ENCODE measurements at regions not wholly inside any gene's neighbourhood (a gene's known extent, or its start where the extent isn't known, plus 50 kb on each side); places are given as distances from the start of the nearest gene placed in this dataset.

GRCh38 chr4:138954428-138954827 lies 61.2 kb upstream of the NOCT start:
- H3K36me3 ChIP-seq, result no peaks in the 10 kb centered on the region
- peaks cover 0 to 35% (median 5%) of the 10 kb centered on the region in 6 donors for H3K4me1 ChIP-seq
- intact Hi-C loops (cut with DNase I; ENCODE audit: low total_unique reads), result no loop called here
- DNase-seq, result no peak
- TF ChIP-seq CTCF (IDR thresholded peaks at IDR 0.05 in 8 of 11, conservative IDR thresholded peaks at IDR 0.05 in 3 of 11) (no peak), POLR2A (IDR thresholded peaks at IDR 0.05) (no peak)
- H3K9me3 ChIP-seq, result no peaks in the 10 kb centered on the region
- 72 to 98% (median 91%) methylated on average over 2 of the region's 2 CpGs for WGBS, 5 donors
- H3K27ac ChIP-seq, result peak overlapping the region in 7 of 8 donors; percentile 48 to 72 (median 63)
- H3K27me3 ChIP-seq (replicated peaks in 1 of 7), result no peaks in the 10 kb centered on the region
- no peak overlapping the region for H3K4me3 ChIP-seq

- H3K27ac ChIP-seq, result peak overlapping the region in 7 of 8 donors; percentile 61 to 72 (median 63)
- no peaks in the 10 kb centered on the region for H3K36me3 ChIP-seq
- H3K27me3 ChIP-seq (replicated peaks in 1 of 7), result no peaks in the 10 kb centered on the region
- intact Hi-C loops (cut with DNase I; ENCODE audit: low total_unique reads), result no loop called here
- WGBS, 5 donors, result 12 to 29% (median 28%) methylated on average over 2 of the region's 2 CpGs
- no peak for TF ChIP-seq CTCF (IDR thresholded peaks at IDR 0.05 in 8 of 11, conservative IDR thresholded peaks at IDR 0.05 in 3 of 11)
- TF ChIP-seq POLR2A (IDR thresholded peaks at IDR 0.05), result no peak
- no peak for TF ChIP-seq POLR2AphosphoS5 (IDR thresholded peaks at IDR 0.05)
- H3K9me3 ChIP-seq, result no peaks in the 10 kb centered on the region
- H3K4me1 ChIP-seq, result peaks cover 0 to 30% (median 3%) of the 10 kb centered on the region in 6 donors
- no peak for DNase-seq
- no peak overlapping the region for H3K4me3 ChIP-seq
Observed at GRCh38 chr4:138953961-138954371, 61.6 kb upstream of the NOCT start.

- Histone ChIP-seq H3K27me3 (replicated peaks in 1 of 7) (no peaks in the 10 kb centered on the region), H3K4me3 (no peak overlapping the region), H3K36me3 (no peaks in the 10 kb centered on the region), H3K9me3 (no peaks in the 10 kb centered on the region), H3K27ac (no peak overlapping the region), H3K4me1 (peaks cover 0 to 17% (median 0%) of the 10 kb centered on the region in 6 donors)
- DNase-seq, result no peak
- TF ChIP-seq POLR2AphosphoS5 (IDR thresholded peaks at IDR 0.05) (no peak), CTCF (IDR thresholded peaks at IDR 0.05 in 8 of 11, conservative IDR thresholded peaks at IDR 0.05 in 3 of 11) (no peak), POLR2A (IDR thresholded peaks at IDR 0.05) (no peak)
- intact Hi-C loops (cut with DNase I; ENCODE audit: low total_unique reads), result no loop called here
Observed at GRCh38 chr4:138952411-138952810, 63.2 kb upstream of the NOCT start.

- H3K27ac ChIP-seq, result no peak overlapping the region
- intact Hi-C loops (cut with DNase I; ENCODE audit: low total_unique reads), result no loop called here
- no peak for TF ChIP-seq CTCF (IDR thresholded peaks at IDR 0.05 in 8 of 11, conservative IDR thresholded peaks at IDR 0.05 in 3 of 11)
- TF ChIP-seq POLR2AphosphoS5 (IDR thresholded peaks at IDR 0.05), result no peak
- no peak for TF ChIP-seq POLR2A (IDR thresholded peaks at IDR 0.05)
- H3K4me1 ChIP-seq, result peaks cover 0 to 17% (median 0%) of the 10 kb centered on the region in 6 donors
- WGBS, 5 donors, result 68 to 89% (median 87%) methylated on average over 1 of the region's 1 CpG
- H3K9me3 ChIP-seq, result no peaks in the 10 kb centered on the region
- DNase-seq, result no peak
- H3K36me3 ChIP-seq, result no peaks in the 10 kb centered on the region
- no peaks in the 10 kb centered on the region for H3K27me3 ChIP-seq (replicated peaks in 1 of 7)
- no peak overlapping the region for H3K4me3 ChIP-seq
Observed at GRCh38 chr4:138951764-138952163, 63.8 kb upstream of the NOCT start.
